ENCODE measurements at regions not wholly inside any gene's neighbourhood (a gene's known extent, or its start where the extent isn't known, plus 50 kb on each side); places are given as distances from the start of the nearest gene placed in this dataset.

DNA sequence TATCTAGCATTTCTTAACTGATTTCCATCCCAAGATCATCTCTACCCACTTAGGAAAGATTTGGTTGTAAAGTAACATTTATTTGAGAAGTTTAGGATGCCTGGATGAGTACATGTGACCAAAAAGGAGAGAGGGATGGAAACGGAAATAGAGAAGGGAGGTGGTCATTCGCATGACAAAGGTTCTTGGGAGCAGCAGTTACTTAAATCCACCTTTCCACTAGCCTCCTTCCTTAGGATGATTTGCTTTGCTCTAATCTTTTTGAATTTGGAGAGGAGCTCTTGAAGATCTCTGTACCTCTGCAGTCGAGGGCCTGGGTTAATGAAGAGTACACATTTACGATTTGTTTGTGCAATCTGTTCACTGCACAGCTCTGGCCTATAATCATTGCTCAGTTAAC is 623.5 kb downstream of the EPHA4 start:
- Histone ChIP-seq H3K9me3 (ENCODE audit: insufficient read depth, low read depth, low read length) (no peaks in the 10 kb centered on the region), H3K79me2 (ENCODE audit: insufficient read depth, low read length) (no peaks in the 10 kb centered on the region), H4K20me1 (ENCODE audit: insufficient read depth, low read length, poor library complexity, severe bottlenecking) (no peaks in the 10 kb centered on the region), H3K4me3 (ENCODE audit: low read length, poor library complexity, severe bottlenecking) (no peak overlapping the region), H3K9me2 (replicated peaks; ENCODE audit: low read depth, low read length) (no peaks in the 10 kb centered on the region), H3K4me2 (ENCODE audit: low read depth, low read length, poor library complexity, severe bottlenecking) (no peak overlapping the region), H3K4me1 (ENCODE audit: insufficient read depth, low read length, poor library complexity, severe bottlenecking) (no peaks in the 10 kb centered on the region), H3K36me3 (ENCODE audit: insufficient read depth, low read length) (no peaks in the 10 kb centered on the region), H2AFZ (ENCODE audit: low read length) (no peak overlapping the region), H3K9ac (ENCODE audit: low read depth, low read length, poor library complexity, severe bottlenecking) (no peak overlapping the region), H3K27me3 (ENCODE audit: insufficient read depth, low read length, poor library complexity, severe bottlenecking) (no peaks in the 10 kb centered on the region), H3F3A (ENCODE audit: low read depth) (no peaks in the 10 kb centered on the region)
- TF ChIP-seq EZH2phosphoT487 (IDR thresholded peaks at IDR 0.05; ENCODE audit: borderline replicate concordance) (no peak), CTCF (conservative IDR thresholded peaks at IDR 0.05; ENCODE audit: low read length) (no peak)

- no peak overlapping the region for H3K9ac ChIP-seq (ENCODE audit: low read depth, low read length, poor library complexity, severe bottlenecking)
- no peaks in the 10 kb centered on the region for H3K36me3 ChIP-seq (ENCODE audit: insufficient read depth, low read length)
- H3K79me2 ChIP-seq (ENCODE audit: insufficient read depth, low read length) = no peaks in the 10 kb centered on the region
- H4K20me1 ChIP-seq (ENCODE audit: insufficient read depth, low read length, poor library complexity, severe bottlenecking) = no peaks in the 10 kb centered on the region
- H3K9me2 ChIP-seq (replicated peaks; ENCODE audit: low read depth, low read length) = no peaks in the 10 kb centered on the region
- H3K27me3 ChIP-seq (ENCODE audit: insufficient read depth, low read length, poor library complexity, severe bottlenecking) = no peaks in the 10 kb centered on the region
- H3K9me3 ChIP-seq (ENCODE audit: insufficient read depth, low read depth, low read length) = no peaks in the 10 kb centered on the region
- no peak overlapping the region for H3K4me2 ChIP-seq (ENCODE audit: low read depth, low read length, poor library complexity, severe bottlenecking)
- no peak overlapping the region for H2AFZ ChIP-seq (ENCODE audit: low read length)
- H3K4me1 ChIP-seq (ENCODE audit: insufficient read depth, low read length, poor library complexity, severe bottlenecking) = no peaks in the 10 kb centered on the region
- H3F3A ChIP-seq (ENCODE audit: low read depth) = no peaks in the 10 kb centered on the region
- TF ChIP-seq CTCF (conservative IDR thresholded peaks at IDR 0.05; ENCODE audit: low read length) = no peak
- H3K4me3 ChIP-seq (ENCODE audit: low read length, poor library complexity, severe bottlenecking) = no peak overlapping the region
These were observed 622.6 kb downstream of the EPHA4 start for GRCh38 chr2:220949466-220949865.

GRCh38 chr2:220955776-220956175 is 616.3 kb downstream of the EPHA4 start:
- no peaks in the 10 kb centered on the region for H3K79me2 ChIP-seq (ENCODE audit: insufficient read depth, low read length)
- H3K9me2 ChIP-seq (replicated peaks; ENCODE audit: low read depth, low read length) = no peaks in the 10 kb centered on the region
- H3K4me2 ChIP-seq (ENCODE audit: low read depth, low read length, poor library complexity, severe bottlenecking) = no peak overlapping the region
- no peak overlapping the region for H3K9ac ChIP-seq (ENCODE audit: low read depth, low read length, poor library complexity, severe bottlenecking)
- H3F3A ChIP-seq (ENCODE audit: low read depth) = no peaks in the 10 kb centered on the region
- no peak overlapping the region for H3K4me3 ChIP-seq (ENCODE audit: low read length, poor library complexity, severe bottlenecking)
- no peaks in the 10 kb centered on the region for H4K20me1 ChIP-seq (ENCODE audit: insufficient read depth, low read length, poor library complexity, severe bottlenecking)
- no peaks in the 10 kb centered on the region for H3K27me3 ChIP-seq (ENCODE audit: insufficient read depth, low read length, poor library complexity, severe bottlenecking)
- H3K9me3 ChIP-seq (ENCODE audit: insufficient read depth, low read depth, low read length) = no peaks in the 10 kb centered on the region
- no peaks in the 10 kb centered on the region for H3K4me1 ChIP-seq (ENCODE audit: insufficient read depth, low read length, poor library complexity, severe bottlenecking)
- TF ChIP-seq EZH2phosphoT487 (IDR thresholded peaks at IDR 0.05; ENCODE audit: borderline replicate concordance) (no peak), CTCF (conservative IDR thresholded peaks at IDR 0.05; ENCODE audit: low read length) (no peak)
- no peak overlapping the region for H2AFZ ChIP-seq (ENCODE audit: low read length)
- no peaks in the 10 kb centered on the region for H3K36me3 ChIP-seq (ENCODE audit: insufficient read depth, low read length)

All from Loucy (cell line).